ENCODE measurements at regions not wholly inside any gene's neighbourhood (a gene's known extent, or its start where the extent isn't known, plus 50 kb on each side); places are given as distances from the start of the nearest gene placed in this dataset.

- no peak overlapping the region for H3K4me3 ChIP-seq (ENCODE audit: low read length)
- TF ChIP-seq, protein P1, sequence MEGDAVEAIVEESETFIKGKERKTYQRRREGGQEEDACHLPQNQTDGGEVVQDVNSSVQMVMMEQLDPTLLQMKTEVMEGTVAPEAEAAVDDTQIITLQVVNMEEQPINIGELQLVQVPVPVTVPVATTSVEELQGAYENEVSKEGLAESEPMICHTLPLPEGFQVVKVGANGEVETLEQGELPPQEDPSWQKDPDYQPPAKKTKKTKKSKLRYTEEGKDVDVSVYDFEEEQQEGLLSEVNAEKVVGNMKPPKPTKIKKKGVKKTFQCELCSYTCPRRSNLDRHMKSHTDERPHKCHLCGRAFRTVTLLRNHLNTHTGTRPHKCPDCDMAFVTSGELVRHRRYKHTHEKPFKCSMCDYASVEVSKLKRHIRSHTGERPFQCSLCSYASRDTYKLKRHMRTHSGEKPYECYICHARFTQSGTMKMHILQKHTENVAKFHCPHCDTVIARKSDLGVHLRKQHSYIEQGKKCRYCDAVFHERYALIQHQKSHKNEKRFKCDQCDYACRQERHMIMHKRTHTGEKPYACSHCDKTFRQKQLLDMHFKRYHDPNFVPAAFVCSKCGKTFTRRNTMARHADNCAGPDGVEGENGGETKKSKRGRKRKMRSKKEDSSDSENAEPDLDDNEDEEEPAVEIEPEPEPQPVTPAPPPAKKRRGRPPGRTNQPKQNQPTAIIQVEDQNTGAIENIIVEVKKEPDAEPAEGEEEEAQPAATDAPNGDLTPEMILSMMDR (IDR thresholded peaks at IDR 0.05; ENCODE audit: insufficient read depth, low read depth, low read length, missing control alignments) = no peak
- no peak for DNase-seq (ENCODE audit: low read depth)
Measured at GRCh38 chr4:141932490-141932889, 296.1 kb downstream of the IL15 start.

DNA sequence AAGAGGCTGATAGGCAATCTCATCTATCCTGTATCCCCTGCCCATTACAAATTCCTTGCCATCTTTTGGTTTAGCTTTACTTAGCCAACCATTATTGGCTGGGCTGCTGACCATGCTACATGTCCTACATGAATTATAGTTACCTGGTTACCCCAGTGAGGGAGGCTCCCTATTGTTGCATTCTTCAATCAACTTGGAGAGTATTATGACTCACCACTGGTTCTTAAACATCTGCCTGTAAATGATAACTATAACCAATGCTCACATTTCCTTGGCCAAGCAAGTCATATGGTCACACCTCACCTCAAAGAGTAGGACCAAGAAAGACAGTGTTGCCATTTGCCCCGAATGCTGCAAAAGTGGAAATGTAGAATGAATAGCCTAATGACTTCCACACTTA, 297.6 kb downstream of the IL15 start:
- peak; percentile 36 for DNase-seq (ENCODE audit: low read depth)
- no peak overlapping the region for H3K4me3 ChIP-seq (ENCODE audit: low read length)
- TF ChIP-seq, protein P1 (IDR thresholded peaks at IDR 0.05; ENCODE audit: insufficient read depth, low read depth, low read length, missing control alignments) = no peak

DNA sequence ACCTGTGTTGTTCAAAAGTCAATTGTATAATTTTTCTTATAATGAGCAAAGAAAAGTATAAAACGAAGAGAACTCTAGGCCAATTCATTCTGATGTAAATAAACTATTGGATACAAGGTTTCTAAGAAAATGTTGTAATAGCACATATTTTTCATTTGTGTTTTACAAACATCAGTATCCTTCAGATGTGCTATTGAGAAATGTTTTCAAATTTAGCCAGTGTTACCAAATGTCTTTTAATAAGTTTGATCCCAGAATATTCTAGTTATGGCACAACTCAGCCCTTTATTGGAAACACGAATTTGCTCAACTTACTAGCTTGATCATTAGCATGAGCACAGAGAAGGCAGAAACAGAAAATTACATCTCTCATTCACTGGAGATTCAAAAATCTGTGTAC, 319.3 kb downstream of the IL15 start:
- DNase-seq (ENCODE audit: low read depth) = no peak
- no peak overlapping the region for H3K4me3 ChIP-seq (ENCODE audit: low read length)
- TF ChIP-seq, protein P1 (IDR thresholded peaks at IDR 0.05; ENCODE audit: insufficient read depth, low read depth, low read length, missing control alignments) = no peak

- H3K4me3 ChIP-seq (ENCODE audit: low read length) = no peak overlapping the region
- TF ChIP-seq, protein P1 (IDR thresholded peaks at IDR 0.05; ENCODE audit: insufficient read depth, low read depth, low read length, missing control alignments) = no peak
- DNase-seq (ENCODE audit: low read depth) = no peak
Measured at GRCh38 chr4:141957416-141957815, 321.0 kb downstream of the IL15 start.

DNA sequence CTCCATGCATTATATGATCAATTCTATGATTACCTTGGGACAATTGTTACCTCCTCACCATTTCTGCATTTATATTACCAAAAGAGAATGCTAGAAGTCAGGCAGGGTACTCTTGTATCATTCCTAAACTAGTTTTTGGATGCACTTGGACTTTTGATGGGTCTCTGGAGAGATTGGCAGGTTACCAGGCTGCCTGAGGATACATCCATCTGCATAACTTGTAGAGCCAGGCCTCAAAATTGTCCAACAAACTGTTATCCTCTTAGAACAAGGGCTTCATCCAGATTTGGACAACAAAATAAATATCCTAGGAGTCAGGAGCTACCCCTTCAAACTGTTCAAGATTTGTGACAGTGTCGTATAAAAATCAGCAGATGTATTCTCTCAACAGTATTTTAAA, 326.1 kb downstream of the IL15 start:
- DNase-seq (ENCODE audit: low read depth) = no peak
- TF ChIP-seq, protein P1 (IDR thresholded peaks at IDR 0.05; ENCODE audit: insufficient read depth, low read depth, low read length, missing control alignments) = no peak
- H3K4me3 ChIP-seq (ENCODE audit: low read length) = no peak overlapping the region

GRCh38 chr4:141971869-141972268, 335.5 kb downstream of the IL15 start:
- TF ChIP-seq, protein P1 (IDR thresholded peaks at IDR 0.05; ENCODE audit: insufficient read depth, low read depth, low read length, missing control alignments) = no peak
- no peak for DNase-seq (ENCODE audit: low read depth)
- no peak overlapping the region for H3K4me3 ChIP-seq (ENCODE audit: low read length)

- TF ChIP-seq, protein P1 (IDR thresholded peaks at IDR 0.05; ENCODE audit: insufficient read depth, low read depth, low read length, missing control alignments) = no peak
- no peak overlapping the region for H3K4me3 ChIP-seq (ENCODE audit: low read length)
- DNase-seq (ENCODE audit: low read depth) = no peak
Measured at GRCh38 chr4:141972950-141973349, 336.6 kb downstream of the IL15 start.
